NCI-H526 treated with DMSO at 0.1 percent for 48 hours (cell line): ENCODE measurements at regions not wholly inside any gene's neighbourhood (a gene's known extent, or its start where the extent isn't known, plus 50 kb on each side); places are given as distances from the start of the nearest gene placed in this dataset.
A peak's percentile ranks its signal among the peaks of the same experiment; 100 is the strongest.

ENCODE experiments used
- DNase-seq: peaks from one replicate; lab custom pipeline; 2025; lab: John Stamatoyannopoulos, UW

GRCh38 chr2:9105601-9106337 lies 100.8 kb upstream of the ASAP2 start:
- DNase-seq = no peak

- DNase-seq = no peak
Measured at GRCh38 chr2:9103663-9104277, 100.3 kb upstream of the MBOAT2 start.

- peak; percentile 15 for DNase-seq
Measured at GRCh38 chr2:9102861-9103662, 99.6 kb upstream of the MBOAT2 start.

- no peak for DNase-seq
Measured at GRCh38 chr2:9101763-9102425, 98.4 kb upstream of the MBOAT2 start.

- DNase-seq = no peak
Measured at GRCh38 chr2:9100080-9100876, 96.8 kb upstream of the MBOAT2 start.

- DNase-seq = no peak
Measured at GRCh38 chr2:9099341-9099751, 95.9 kb upstream of the MBOAT2 start.

GRCh38 chr2:9097892-9098291 lies 94.4 kb upstream of the MBOAT2 start:
- DNase-seq = no peak

- DNase-seq = no peak
Measured at GRCh38 chr2:9097239-9097638, 93.8 kb upstream of the MBOAT2 start.

- no peak for DNase-seq
Measured at GRCh38 chr2:9096761-9097160, 93.3 kb upstream of the MBOAT2 start.

GRCh38 chr2:9095690-9096089 lies 92.2 kb upstream of the MBOAT2 start:
- no peak for DNase-seq

GRCh38 chr2:9095226-9095625 lies 91.7 kb upstream of the MBOAT2 start:
- no peak for DNase-seq

- DNase-seq = no peak
Measured at GRCh38 chr2:9094117-9094516, 90.6 kb upstream of the MBOAT2 start.

- no peak for DNase-seq
Measured at GRCh38 chr2:9093324-9093723, 89.8 kb upstream of the MBOAT2 start.

GRCh38 chr2:9092383-9093282 lies 89.1 kb upstream of the MBOAT2 start:
- DNase-seq = no peak

GRCh38 chr2:9091811-9092210 lies 88.3 kb upstream of the MBOAT2 start:
- no peak for DNase-seq

- DNase-seq = no peak
Measured at GRCh38 chr2:9089831-9090230, 86.3 kb upstream of the MBOAT2 start.

- no peak for DNase-seq
Measured at GRCh38 chr2:9087121-9087681, 83.7 kb upstream of the MBOAT2 start.

GRCh38 chr2:9086465-9086864 lies 83.0 kb upstream of the MBOAT2 start:
- DNase-seq = no peak

- DNase-seq = no peak
Measured at GRCh38 chr2:9085353-9085752, 81.9 kb upstream of the MBOAT2 start.

GRCh38 chr2:9083287-9083686 lies 79.8 kb upstream of the MBOAT2 start:
- no peak for DNase-seq
